ENCODE measurements at regions not wholly inside any gene's neighbourhood (a gene's known extent, or its start where the extent isn't known, plus 50 kb on each side); places are given as distances from the start of the nearest gene placed in this dataset.

DNA sequence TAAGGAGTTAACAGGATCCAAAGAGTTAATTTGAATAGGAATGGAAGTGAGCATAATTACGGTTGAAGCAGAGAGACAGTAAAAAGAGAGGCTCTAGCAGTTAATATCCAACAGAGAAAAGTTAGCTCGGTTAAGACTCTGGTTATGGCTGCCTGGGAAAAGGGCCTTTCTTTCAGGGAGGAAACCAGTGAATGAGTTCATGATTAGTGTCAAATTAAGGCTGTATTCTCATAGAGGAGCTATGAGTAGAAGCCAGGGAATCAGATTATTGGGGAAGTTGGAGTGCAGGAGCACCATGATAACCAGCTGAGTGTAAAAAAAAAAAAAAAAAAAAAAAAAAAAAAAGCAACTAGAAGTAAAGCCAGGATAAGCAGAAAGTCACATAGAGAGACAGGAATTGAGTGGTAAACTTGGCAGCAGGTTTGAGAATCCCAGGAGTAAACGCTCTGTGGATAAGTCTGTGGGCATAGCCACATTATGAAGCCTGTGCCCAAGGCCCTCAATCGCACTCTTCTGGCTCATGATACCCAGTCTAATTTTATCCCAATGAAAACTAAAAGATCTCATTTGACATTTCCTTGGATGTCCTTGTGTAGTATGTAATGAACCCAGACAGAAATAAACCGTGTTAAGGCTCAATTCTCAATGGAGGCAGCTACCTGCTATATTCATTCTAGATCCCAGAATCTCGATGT lies 372.6 kb upstream of the MPDZ start:
- POLR2A ChIA-PET, result no interaction called here
- BruUV-seq (replicated peaks), result no TSS peak
- intact Hi-C loops (cut with micrococcal nuclease), result no loop called here
- ATAC-seq (no peak), FAIRE-seq (no peak), DNase-seq (ENCODE audit: extremely low read depth in 1 of 4, low spot score in 3 of 4) (no peak)
- H3K27me3 ChIP-seq (ENCODE audit: control insufficient read depth in 2 of 2, insufficient read depth in 2 of 2, low read length in 2 of 2), result no peaks in the 10 kb centered on the region
- no peaks in the 10 kb centered on the region for H3K79me2 ChIP-seq (ENCODE audit: control insufficient read depth, insufficient read depth, low read length)
- H3K9me3 ChIP-seq (replicated peaks; ENCODE audit: control insufficient read depth, insufficient read depth, low read depth, low read length), result no peaks in the 10 kb centered on the region
- no peaks in the 10 kb centered on the region for H3K36me3 ChIP-seq (ENCODE audit: control insufficient read depth, insufficient read depth, low read length)
- no peaks in the 10 kb centered on the region for H4K20me1 ChIP-seq (replicated peaks; ENCODE audit: control insufficient read depth, insufficient read depth, low read length)
- H3K9me1 ChIP-seq (ENCODE audit: control insufficient read depth, insufficient read depth, low read length), result no peaks in the 10 kb centered on the region
- no peaks in the 10 kb centered on the region for H3K4me1 ChIP-seq (replicated peaks in 1 of 2; ENCODE audit: control insufficient read depth in 2 of 2, insufficient read depth in 2 of 2, low read length in 2 of 2)
- H3K27ac ChIP-seq (ENCODE audit: extremely low read depth, low read depth, low read length), result no peak overlapping the region
- TF ChIP-seq PHF20 (IDR thresholded peaks at IDR 0.05; ENCODE audit: partially characterized antibody) (no peak), JUN (IDR thresholded peaks at IDR 0.05; ENCODE audit: borderline replicate concordance, low read depth, low read length) (no peak), JUN (CRISPR knock-in tag; IDR thresholded peaks at IDR 0.05; ENCODE audit: borderline replicate concordance) (no peak), MECOM (CRISPR knock-in tag; IDR thresholded peaks at IDR 0.05) (no peak), ZNF785 (CRISPR knock-in tag; IDR thresholded peaks at IDR 0.05) (no peak), PHF21A (IDR thresholded peaks at IDR 0.05; ENCODE audit: borderline replicate concordance, low read depth) (no peak), BRCA1 (IDR thresholded peaks at IDR 0.05) (no peak), BRCA1 (CRISPR knock-in tag; IDR thresholded peaks at IDR 0.05) (no peak)
- TF ChIP-seq, protein P1, sequence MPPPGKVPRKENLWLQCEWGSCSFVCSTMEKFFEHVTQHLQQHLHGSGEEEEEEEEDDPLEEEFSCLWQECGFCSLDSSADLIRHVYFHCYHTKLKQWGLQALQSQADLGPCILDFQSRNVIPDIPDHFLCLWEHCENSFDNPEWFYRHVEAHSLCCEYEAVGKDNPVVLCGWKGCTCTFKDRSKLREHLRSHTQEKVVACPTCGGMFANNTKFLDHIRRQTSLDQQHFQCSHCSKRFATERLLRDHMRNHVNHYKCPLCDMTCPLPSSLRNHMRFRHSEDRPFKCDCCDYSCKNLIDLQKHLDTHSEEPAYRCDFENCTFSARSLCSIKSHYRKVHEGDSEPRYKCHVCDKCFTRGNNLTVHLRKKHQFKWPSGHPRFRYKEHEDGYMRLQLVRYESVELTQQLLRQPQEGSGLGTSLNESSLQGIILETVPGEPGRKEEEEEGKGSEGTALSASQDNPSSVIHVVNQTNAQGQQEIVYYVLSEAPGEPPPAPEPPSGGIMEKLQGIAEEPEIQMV (tag; conservative IDR thresholded peaks at IDR 0.05; ENCODE audit: low read depth), result no peak
- H3K4me3 ChIP-seq, result no peak overlapping the region
- H3K4me2 ChIP-seq (ENCODE audit: insufficient read depth, low read length), result no peak overlapping the region
- in situ Hi-C loops (cut with MboI), result no loop called here
- WGBS (ENCODE audit: insufficient coverage, low coverage, missing lambda C conversion rate), result 0% methylated on average over 6 of the region's 6 CpGs
- H2AFZ ChIP-seq (ENCODE audit: low read depth, low read length), result no peak overlapping the region
- no peak overlapping the region for H3K9ac ChIP-seq (ENCODE audit: insufficient read depth in 1 of 2, low read depth in 2 of 2, low read length in 2 of 2)
- CTCF ChIA-PET (ENCODE audit: low intra/inter-chr PET ratio), result no interaction called here

Data from K562 (cell line).